IMR-90 (cell line): ENCODE measurements at regions not wholly inside any gene's neighbourhood (a gene's known extent, or its start where the extent isn't known, plus 50 kb on each side); places are given as distances from the start of the nearest gene placed in this dataset.

Source experiments
- ATAC-seq: fragments of 200-7000 bp; cut with Tn5 transposase; 2 replicates; pipeline ENCODE4 v1.9.1; 2020; ENCODE audit warnings: low read depth, mild to moderate bottlenecking, moderate library complexity
- BruUV-seq: library from RNA; stranded (reverse); fragments of 400-500 nt; replicated peaks from 2 replicates; lab custom pipeline; 2021; lab: Mats Ljungman, UMichigan
- CTCF ChIA-PET: fragments of 300-600 bp; formaldehyde crosslinking; extraction: SDS; loops from one replicate; lab custom pipeline; 2021; ENCODE audit warnings: antibody characterized with exemption; lab: Yijun Ruan, JAX
- POLR2A ChIA-PET: fragments of 300-600 bp; sonication (Branson Sonifier 250); formaldehyde crosslinking; loops from one replicate; lab custom pipeline; 2022; ENCODE audit warnings: antibody characterized with exemption; ENCODE audit not compliant: unreplicated experiment; lab: Charles Lee
- DNase-seq: peaks from one replicate; pipeline ENCODE4 v3.0.0; 2013
- H2AFZ ChIP-seq: replicated peaks from 2 replicates; pipeline ENCODE3; 2013; ENCODE audit warnings: low read length, mild to moderate bottlenecking; ENCODE audit not compliant: poor library complexity
- H2AK5ac ChIP-seq: 2 replicates; pipeline ENCODE4 v1.6.1; 2013; ENCODE audit warnings: low read depth, low read length, inconsistent platforms
- H2AK9ac ChIP-seq: replicated peaks from 2 replicates; pipeline ENCODE3; 2013; ENCODE audit warnings: mild to moderate bottlenecking, low read depth, low read length, moderate library complexity; ENCODE audit not compliant: poor library complexity
- H2BK120ac ChIP-seq: 2 replicates; pipeline ENCODE4 v1.6.1; 2013; ENCODE audit warnings: low read depth, low read length, inconsistent platforms
- H2BK15ac ChIP-seq: 3 replicates; pipeline ENCODE4 v1.6.1; 2013; ENCODE audit warnings: low read depth, low read length, inconsistent platforms
- H2BK20ac ChIP-seq: 2 replicates; pipeline ENCODE4 v1.6.1; 2013; ENCODE audit warnings: low read depth, mild to moderate bottlenecking, inconsistent platforms, low read length, moderate library complexity
- H2BK5ac ChIP-seq: 2 replicates; pipeline ENCODE4 v1.6.1; 2013; ENCODE audit warnings: mild to moderate bottlenecking, low read depth, low read length, inconsistent platforms; ENCODE audit not compliant: poor library complexity, severe bottlenecking
- H3K14ac ChIP-seq: replicated peaks from 2 replicates; pipeline ENCODE4 v1.6.1; 2013; ENCODE audit warnings: low read depth, low read length, inconsistent platforms
- H3K18ac ChIP-seq: 2 replicates; pipeline ENCODE4 v1.6.1; 2013; ENCODE audit warnings: low read depth, low read length, control low read depth
- H3K23ac ChIP-seq: 2 replicates; pipeline ENCODE4 v1.6.1; 2013; ENCODE audit warnings: low read depth, low read length, inconsistent platforms
- H3K27ac ChIP-seq: 2 replicates; pipeline ENCODE4 v1.5.1; 2013; ENCODE audit warnings: mild to moderate bottlenecking, control low read depth, low read length; ENCODE audit not compliant: insufficient read depth
- H3K27me3 ChIP-seq: 2 replicates; pipeline ENCODE4 v1.6.1; 2013; ENCODE audit warnings: low read length; ENCODE audit not compliant: control insufficient read depth, insufficient read depth
- H3K36me3 ChIP-seq: 2 replicates; pipeline ENCODE4 v1.6.1; 2013; ENCODE audit warnings: low read length, mixed read lengths; ENCODE audit not compliant: control insufficient read depth, insufficient read depth
- H3K4ac ChIP-seq: 2 replicates; pipeline ENCODE4 v1.6.1; 2013; ENCODE audit warnings: low read depth, low read length, inconsistent platforms
- H3K4me1 ChIP-seq: 2 replicates; pipeline ENCODE4 v1.6.1; 2013; ENCODE audit warnings: low read length, mixed read lengths; ENCODE audit not compliant: control insufficient read depth, insufficient read depth
- H3K4me2 ChIP-seq: 2 replicates; pipeline ENCODE4 v1.6.1; 2013; ENCODE audit warnings: low read depth, mild to moderate bottlenecking, control low read depth, low read length, moderate library complexity
- H3K4me3 ChIP-seq: 2 replicates; pipeline ENCODE4 v1.5.1; 2013; ENCODE audit warnings: low read depth, mild to moderate bottlenecking, control low read depth, low read length, moderate library complexity; ENCODE audit not compliant: insufficient read depth
- H3K56ac ChIP-seq: 2 replicates; pipeline ENCODE4 v1.6.1; 2013; ENCODE audit warnings: low read length, inconsistent platforms; ENCODE audit not compliant: insufficient read depth; ENCODE audit errors: extremely low read depth
- H3K79me1 ChIP-seq, 2 experiments: 2 replicates each; pipeline ENCODE4 v1.6.1; 2013; ENCODE audit warnings: low read length in 2 of 2, inconsistent platforms in 1 of 2, low read depth in 1 of 2
- H3K9ac ChIP-seq: 2 replicates; pipeline ENCODE4 v1.6.1; 2013; ENCODE audit warnings: low read depth, low read length, control low read depth
- H3K9me1 ChIP-seq: 2 replicates; pipeline ENCODE4 v1.6.1; 2013; ENCODE audit warnings: low read length, inconsistent platforms; ENCODE audit not compliant: insufficient read depth
- H3K9me3 ChIP-seq: 2 replicates; pipeline ENCODE4 v1.6.1; 2013; ENCODE audit warnings: low read length; ENCODE audit not compliant: control insufficient read depth, insufficient read depth
- H4K20me1 ChIP-seq: 2 replicates; pipeline ENCODE4 v1.6.1; 2013; ENCODE audit warnings: low read length, inconsistent platforms; ENCODE audit not compliant: insufficient read depth
- H4K5ac ChIP-seq: 2 replicates; pipeline ENCODE4 v1.6.1; 2013; ENCODE audit warnings: mild to moderate bottlenecking, low read depth, low read length, control low read depth
- H4K8ac ChIP-seq, 2 experiments: 2 replicates each; pipeline ENCODE4 v1.6.1; 2013; ENCODE audit warnings: low read depth in 2 of 2, low read length in 2 of 2, control low read depth in 1 of 2, inconsistent platforms in 1 of 2
- H4K91ac ChIP-seq: 2 replicates; pipeline ENCODE4 v1.6.1; 2013; ENCODE audit warnings: low read depth, low read length, inconsistent platforms; ENCODE audit not compliant: insufficient read depth
- CEBPB ChIP-seq: IDR thresholded peaks from 2 replicates; pipeline ENCODE4 v1.6.1; 2012; ENCODE audit warnings: low read depth, low read length, improper control_type of control experiment
- RAD21 ChIP-seq: IDR thresholded peaks from 2 replicates; pipeline ENCODE4 v1.6.1; 2012; ENCODE audit warnings: low read length, improper control_type of control experiment
- WGBS, 2 experiments: methylation state at CpG; one replicate each; pipeline versions ENCODE4 v1.1.5 to v1.1.7; 2013; ENCODE audit warnings: missing lambda C conversion rate in 2 of 2; ENCODE audit not compliant: insufficient read length in 1 of 2; ENCODE audit errors: extremely low coverage in 2 of 2; 5-methylcytosine and 5-hydroxymethylcytosine counted together
- dilution Hi-C: fragments of 300-500 bp; cut with HindIII; formaldehyde crosslinking; loops from one replicate; pipeline ENCODE4 v1.14.3; 2018; ENCODE audit warnings: low sequenced_read_pairs; ENCODE audit not compliant: unreplicated experiment
- in situ Hi-C: fragments of 300-500 bp; cut with MboI; formaldehyde crosslinking; loops from 3 replicates; pipeline ENCODE4 v1.14.3; 2019; ENCODE audit warnings: low sequenced_read_pairs, inconsistent platforms, mixed read lengths
- intact Hi-C: fragments of 100-400 bp; cut with micrococcal nuclease; formaldehyde crosslinking; loops from 2 replicates; pipeline ENCODE4 v1.10.0; 2022

DNA sequence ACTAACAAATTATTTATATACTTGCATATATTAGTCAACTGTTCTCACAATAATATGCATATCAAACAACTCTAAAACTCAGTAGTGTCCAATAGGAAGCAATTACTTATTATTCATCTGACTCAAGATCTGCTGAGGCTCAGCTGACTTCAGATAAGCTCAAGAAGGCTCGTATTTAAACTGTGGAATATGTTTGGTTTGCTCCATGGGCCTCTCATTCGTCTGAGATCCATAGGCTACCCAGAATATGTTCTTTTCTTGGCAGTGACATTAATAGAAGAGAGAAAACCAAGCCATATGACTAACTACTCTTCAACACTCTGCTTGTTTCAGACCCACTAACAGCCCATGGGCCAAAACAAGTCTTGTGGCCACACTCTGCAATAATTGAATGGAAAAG, 107.7 kb upstream of the MAP2 start:
- Histone ChIP-seq H2BK120ac (no peak overlapping the region), H3K56ac (no peak overlapping the region), H3K9ac (no peak overlapping the region), H3K9me3 (no peaks in the 10 kb centered on the region), H4K20me1 (no peaks in the 10 kb centered on the region), H3K9me1 (no peaks in the 10 kb centered on the region), H2BK20ac (no peak overlapping the region), H4K5ac (no peak overlapping the region), H2BK5ac (no peak overlapping the region), H2AK5ac (no peak overlapping the region), H2AFZ (no peak overlapping the region), H3K79me1 (no peaks in the 10 kb centered on the region), H3K4me3 (no peak overlapping the region), H4K8ac (no peak overlapping the region), H3K4me2 (no peak overlapping the region), H3K14ac (no peak overlapping the region), H3K4ac (no peak overlapping the region), H3K4me1 (no peaks in the 10 kb centered on the region), H3K18ac (no peak overlapping the region), H2BK15ac (no peak overlapping the region), H3K27me3 (no peaks in the 10 kb centered on the region), H2AK9ac (no peak overlapping the region), H4K91ac (no peak overlapping the region), H3K23ac (no peak overlapping the region), H3K36me3 (no peaks in the 10 kb centered on the region), H3K27ac (no peak overlapping the region)
- CTCF ChIA-PET, result no interaction called here
- TF ChIP-seq RAD21, result no peak
- no peak for TF ChIP-seq CEBPB
- BruUV-seq, result no TSS peak
- intact Hi-C loops (no loop called here), dilution Hi-C loops (no loop called here), in situ Hi-C loops (loop anchor here (25.0 kb wide), 1 partner anchor 904 kb away; the partner anchor contains the start of gene PTH2R)
- WGBS, 2 experiments, result no CpG with 5 or more reads among the region's 2 CpGs
- POLR2A ChIA-PET, result no interaction called here
- DNase-seq (no peak), ATAC-seq (no peak)
